GM12878 (cell line): ENCODE measurements at regions not wholly inside any gene's neighbourhood (a gene's known extent, or its start where the extent isn't known, plus 50 kb on each side); places are given as distances from the start of the nearest gene placed in this dataset.

Experiments
- CEBPZ ChIP-seq: fragments of 150-350 bp; IDR thresholded peaks from 2 replicates; pipeline ENCODE4 v1.6.1; 2016; ENCODE audit warnings: low read depth, low read length
- EED ChIP-seq: sonication (generic); IDR thresholded peaks from 2 replicates; pipeline ENCODE4 v1.6.1; 2016; ENCODE audit warnings: antibody characterized with exemption, low read depth
- EP300 ChIP-seq, 2 experiments: fragments of 150-350 bp in 1 of 2; IDR thresholded peaks; 2 replicates each; pipeline ENCODE4 v1.6.1; 2011 to 2012; ENCODE audit warnings: low read depth in 2 of 2, low read length in 2 of 2, borderline replicate concordance in 1 of 2, improper control_type of control experiment in 1 of 2, inconsistent platforms in 1 of 2; ENCODE audit not compliant: control insufficient read depth in 1 of 2

DNA sequence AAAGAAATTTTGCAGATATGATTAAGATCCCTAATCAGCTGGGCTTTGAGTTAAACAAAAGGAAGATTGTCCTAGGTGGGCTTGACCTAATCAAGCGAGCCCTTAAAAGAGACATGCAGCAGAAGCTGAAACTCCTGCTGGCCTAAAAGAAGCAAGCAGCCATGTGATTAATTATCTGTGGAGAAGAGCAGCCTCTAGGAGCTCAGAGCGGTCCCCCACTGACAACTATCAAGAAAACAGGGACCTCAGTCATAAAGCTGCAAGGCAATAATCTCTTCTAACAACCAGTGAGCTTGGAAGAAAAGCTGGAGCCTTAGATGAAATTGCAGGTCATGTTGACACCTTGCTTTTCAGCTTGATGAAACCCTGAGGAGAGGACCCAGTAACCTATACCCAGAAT lies 288.9 kb upstream of the CLEC14A start:
- TF ChIP-seq EP300 (IDR thresholded peaks at IDR 0.05; ENCODE audit: borderline replicate concordance in 1 of 2, control insufficient read depth in 1 of 2, low read depth in 2 of 2, low read length in 2 of 2) (no peak), EED (no peak), CEBPZ (no peak)
